Spleen (tissue), 11 donors: ENCODE measurements at regions not wholly inside any gene's neighbourhood (a gene's known extent, or its start where the extent isn't known, plus 50 kb on each side); places are given as distances from the start of the nearest gene placed in this dataset.

Source experiments
- DNase-seq: peaks from one replicate; pipeline ENCODE4 v3.0.0-alpha.2; 2020
- H3K27ac ChIP-seq, 8 donors: fragments of 200-600 bp; sonication (generic) in 7 of 8; 1 replicate in 4 of 8; 2 replicates in 4 of 8; pipeline versions ENCODE4 v1.5.0 to v1.8.0; 2016 to 2021; ENCODE audit warnings: inconsistent platforms in 4 of 8, mild to moderate bottlenecking in 4 of 8, moderate library complexity in 1 of 8
- H3K27me3 ChIP-seq, 7 donors: fragments of 200-600 bp; sonication (generic) in 6 of 7; replicated peaks in 1 of 7; 1 replicate in 4 of 7; 2 replicates in 3 of 7; pipeline versions ENCODE4 v1.5.0 to v1.8.0; 2016 to 2021; ENCODE audit warnings: inconsistent platforms in 3 of 7, mild to moderate bottlenecking in 1 of 7
- H3K36me3 ChIP-seq, 6 donors: fragments of 200-600 bp; sonication (generic) in 5 of 6; 1 replicate in 4 of 6; 2 replicates in 2 of 6; pipeline versions ENCODE4 v1.5.0 to v1.8.0; 2016 to 2021; ENCODE audit warnings: inconsistent platforms in 2 of 6
- H3K4me1 ChIP-seq, 6 donors: fragments of 200-600 bp; sonication (generic) in 5 of 6; 1 replicate in 3 of 6; 2 replicates in 3 of 6; pipeline versions ENCODE4 v1.5.0 to v1.8.0; 2016 to 2021; ENCODE audit warnings: inconsistent platforms in 3 of 6
- H3K4me3 ChIP-seq, 8 donors: fragments of 200-600 bp; sonication (generic) in 7 of 8; 1 replicate in 4 of 8; 2 replicates in 4 of 8; pipeline versions ENCODE4 v1.5.0 to v1.8.0; 2016 to 2021; ENCODE audit warnings: inconsistent platforms in 4 of 8, mild to moderate bottlenecking in 4 of 8, moderate library complexity in 2 of 8
- H3K9me3 ChIP-seq, 8 donors: fragments of 200-600 bp; sonication (generic) in 7 of 8; 1 replicate in 4 of 8; 2 replicates in 4 of 8; pipeline versions ENCODE4 v1.5.0 to v1.8.0; 2016 to 2021; ENCODE audit warnings: inconsistent platforms in 4 of 8
- CTCF ChIP-seq, 11 experiments: fragments of 200-600 bp in 7 of 11; fragments of 450-650 bp in 4 of 11; sonication (generic) in 4 of 11; IDR thresholded peaks in 8 of 11; conservative IDR thresholded peaks in 3 of 11; 1 replicate in 7 of 11; 2 replicates in 4 of 11; pipeline versions ENCODE4 v1.4.0 to v1.8.0; 2016 to 2021; ENCODE audit warnings: antibody characterized with exemption in 11 of 11, inconsistent platforms in 4 of 11, mild to moderate bottlenecking in 1 of 11
- POLR2A ChIP-seq, 3 donors: fragments of 450-650 bp; IDR thresholded peaks; one replicate each; pipeline ENCODE4 v1.5.1; 2017; ENCODE audit warnings: antibody characterized with exemption in 3 of 3, mild to moderate bottlenecking in 1 of 3
- POLR2AphosphoS5 ChIP-seq, 3 donors: sonication (generic); formaldehyde crosslinking; IDR thresholded peaks; one replicate each; pipeline ENCODE4 v1.5.1; 2017; ENCODE audit warnings: antibody characterized with exemption in 3 of 3
- WGBS, 5 donors: extraction: QIAGEN DNeasy Blood & Tissue Kit in 3 of 5; methylation state at CpG; one replicate each; pipeline versions ENCODE4 v1.1.5 to v1.1.7; 2013 to 2018; 5-methylcytosine and 5-hydroxymethylcytosine counted together
- intact Hi-C: fragments of 100-400 bp; cut with DNase I; formaldehyde crosslinking; loops from one replicate; pipeline ENCODE4 v1.15.0; 2023; ENCODE audit warnings: low total_unique reads
- donor health status: healthy with polysubstance abuse.
- donor health status: DM: no; HTN: no; CAD: no; lungs with moderate emphysema.
- donor health status: DM: no; HTN: no; CAD: no.
- donor health status: Bipolar disorder and iron deficiency.
- donor health status: healthy.
- donor health status: DM: no; HTN: no; CAD: no.
- donor health status: DM: yes; HTN: yes; CAD: no.

DNA sequence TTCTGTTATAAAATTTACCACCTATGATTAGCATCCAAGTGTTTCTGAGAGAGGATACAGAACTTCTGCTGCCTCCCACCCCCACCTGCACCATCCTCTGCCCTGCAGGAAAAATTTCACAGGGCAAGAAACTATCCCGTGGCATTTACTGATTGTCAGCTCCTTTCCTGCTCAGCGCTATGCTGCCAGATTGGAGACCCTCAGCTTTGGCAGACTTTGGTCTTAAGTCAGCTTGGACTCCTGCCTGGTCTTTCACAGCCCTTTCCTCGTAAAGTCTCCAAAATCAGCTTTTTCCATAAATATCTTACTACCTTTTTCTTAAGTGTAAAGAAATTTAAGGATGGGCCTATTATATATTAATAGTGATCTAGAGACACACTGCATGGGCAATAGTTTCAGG lies 239.9 kb upstream of the ADAMTS9 start:
- no peak overlapping the region for H3K27ac ChIP-seq

DNA sequence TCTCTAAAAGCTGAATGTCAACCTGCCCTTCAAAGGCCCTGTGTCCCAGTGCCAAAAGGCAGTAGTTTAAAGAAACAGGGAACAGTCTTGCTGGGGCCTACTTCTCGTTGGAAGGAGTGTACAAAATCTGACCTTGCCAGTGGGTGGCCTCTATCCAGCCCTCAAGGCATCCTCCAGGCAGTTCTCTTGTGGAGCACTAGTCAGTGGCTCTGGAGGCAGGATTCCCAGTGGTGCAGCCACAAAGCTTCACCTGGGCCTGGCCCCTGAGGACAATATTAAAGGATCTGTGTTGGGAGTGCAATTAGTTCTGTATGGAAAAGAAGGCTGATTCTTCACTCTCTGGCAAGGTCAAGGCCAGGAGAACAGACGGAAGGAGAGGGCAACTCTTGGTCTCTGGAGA lies 237.8 kb upstream of the ADAMTS9 start:
- Histone ChIP-seq H3K27me3 (no peaks in the 10 kb centered on the region), H3K27ac (no peak overlapping the region), H3K4me3 (no peak overlapping the region), H3K36me3 (no peaks in the 10 kb centered on the region), H3K9me3 (peaks cover 0 to 4% (median 0%) of the 10 kb centered on the region in 8 donors), H3K4me1 (peaks cover 0 to 16% (median 3%) of the 10 kb centered on the region in 6 donors)
- intact Hi-C loops = no loop called here
- WGBS, 5 donors = 33 to 65% (median 50%) methylated on average over 2 of the region's 2 CpGs
- TF ChIP-seq CTCF (IDR thresholded peaks at IDR 0.05 in 8 of 11, conservative IDR thresholded peaks at IDR 0.05 in 3 of 11) (no peak), POLR2A (IDR thresholded peaks at IDR 0.05) (no peak), POLR2AphosphoS5 (IDR thresholded peaks at IDR 0.05) (no peak)
- no peak for DNase-seq

More for the DNA sequence above, 239.9 kb upstream of the ADAMTS9 start:
- no peak overlapping the region for H3K4me3 ChIP-seq
- intact Hi-C loops = no loop called here
- peaks cover 0 to 15% (median 3%) of the 10 kb centered on the region in 6 donors for H3K4me1 ChIP-seq
- peaks cover 0 to 14% (median 2%) of the 10 kb centered on the region in 8 donors for H3K9me3 ChIP-seq
- no peaks in the 10 kb centered on the region for H3K36me3 ChIP-seq
- no peaks in the 10 kb centered on the region for H3K27me3 ChIP-seq
- TF ChIP-seq CTCF (IDR thresholded peaks at IDR 0.05 in 8 of 11, conservative IDR thresholded peaks at IDR 0.05 in 3 of 11) (no peak), POLR2A (IDR thresholded peaks at IDR 0.05) (no peak), POLR2AphosphoS5 (IDR thresholded peaks at IDR 0.05) (no peak)
- DNase-seq = no peak
- WGBS, 5 donors = 72 to 90% (median 82%) methylated on average over 3 of the region's 3 CpGs

GRCh38 chr3:64924961-64925360 lies 237.2 kb upstream of the ADAMTS9 start:
- TF ChIP-seq POLR2AphosphoS5 (IDR thresholded peaks at IDR 0.05) (no peak), CTCF (IDR thresholded peaks at IDR 0.05 in 8 of 11, conservative IDR thresholded peaks at IDR 0.05 in 3 of 11) (no peak), POLR2A (IDR thresholded peaks at IDR 0.05) (no peak)
- Histone ChIP-seq H3K27ac (no peak overlapping the region), H3K4me1 (peaks cover 0 to 16% (median 3%) of the 10 kb centered on the region in 6 donors), H3K27me3 (no peaks in the 10 kb centered on the region), H3K4me3 (no peak overlapping the region), H3K9me3 (no peaks in the 10 kb centered on the region), H3K36me3 (no peaks in the 10 kb centered on the region)
- WGBS, 5 donors = 67 to 82% (median 72%) methylated on average over 2 of the region's 2 CpGs
- DNase-seq = no peak
- intact Hi-C loops = no loop called here

DNA sequence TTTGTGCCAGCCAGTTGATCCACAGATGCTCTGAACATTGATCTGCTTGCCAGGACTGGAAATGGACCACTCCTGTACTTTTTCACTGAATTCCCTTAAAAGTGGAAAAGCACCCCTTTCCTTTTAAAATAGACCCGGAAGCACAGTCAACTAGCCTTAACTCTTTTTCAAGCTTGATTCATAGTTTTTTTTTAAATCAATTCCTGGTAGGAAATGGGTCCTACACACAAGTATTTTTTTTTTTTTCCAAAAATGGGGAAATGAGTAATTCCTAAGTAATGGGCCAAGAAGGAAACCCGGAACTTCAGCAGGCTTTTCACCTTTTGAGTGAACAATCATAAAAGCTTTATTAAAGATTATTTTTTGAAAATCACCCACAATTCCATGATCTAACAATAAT lies 234.4 kb upstream of the ADAMTS9 start:
- H3K4me3 ChIP-seq = no peak overlapping the region
- H3K9me3 ChIP-seq = no peaks in the 10 kb centered on the region
- peaks cover 0 to 30% (median 5%) of the 10 kb centered on the region in 6 donors for H3K4me1 ChIP-seq
- H3K36me3 ChIP-seq = no peaks in the 10 kb centered on the region
- intact Hi-C loops = no loop called here
- DNase-seq = no peak
- TF ChIP-seq POLR2AphosphoS5 (IDR thresholded peaks at IDR 0.05) (no peak), POLR2A (IDR thresholded peaks at IDR 0.05) (no peak), CTCF (IDR thresholded peaks at IDR 0.05 in 8 of 11, conservative IDR thresholded peaks at IDR 0.05 in 3 of 11) (no peak)
- WGBS, 5 donors = 61 to 81% (median 72%) methylated on average over 2 of the region's 2 CpGs
- no peaks in the 10 kb centered on the region for H3K27me3 ChIP-seq
- peak overlapping the region in 1 of 8 donors; percentile 38 for H3K27ac ChIP-seq
